ENCODE measurements at regions not wholly inside any gene's neighbourhood (a gene's known extent, or its start where the extent isn't known, plus 50 kb on each side); places are given as distances from the start of the nearest gene placed in this dataset.
A peak's percentile ranks its signal among the peaks of the same experiment; 100 is the strongest.
"Not testable (repeated sequence)": the region's sequence is repeated elsewhere in the genome, so short reads cannot be mapped to it uniquely, and the experiment has no call there.

GRCh38 chr5:97234380-97234779, 51.3 kb upstream of the RIOK2 start:
- DNase-seq, result not testable (repeated sequence)

- DNase-seq, result no peak
These were observed 59.3 kb upstream of the RIOK2 start for GRCh38 chr5:97242341-97242740.

DNA sequence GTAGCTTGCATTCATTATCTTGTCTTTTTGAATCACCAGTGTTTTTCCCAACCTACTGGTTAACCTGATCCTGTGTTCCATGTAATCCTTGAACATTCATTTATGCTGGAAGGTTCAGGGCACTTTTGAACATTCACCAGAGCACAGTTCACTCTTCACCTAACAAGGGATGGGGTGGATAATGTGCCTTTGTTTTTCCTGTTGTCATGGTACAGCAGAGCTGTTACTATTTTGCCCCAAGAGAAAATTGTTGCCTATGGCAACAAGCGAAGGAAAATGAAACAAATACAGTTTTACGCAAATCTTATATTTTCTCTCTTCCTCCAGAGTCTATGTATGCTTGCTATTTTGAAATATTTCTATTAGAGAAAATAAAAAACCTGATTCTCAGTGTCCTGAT, 60.3 kb upstream of the RIOK2 start:
- no peak for DNase-seq

DNA sequence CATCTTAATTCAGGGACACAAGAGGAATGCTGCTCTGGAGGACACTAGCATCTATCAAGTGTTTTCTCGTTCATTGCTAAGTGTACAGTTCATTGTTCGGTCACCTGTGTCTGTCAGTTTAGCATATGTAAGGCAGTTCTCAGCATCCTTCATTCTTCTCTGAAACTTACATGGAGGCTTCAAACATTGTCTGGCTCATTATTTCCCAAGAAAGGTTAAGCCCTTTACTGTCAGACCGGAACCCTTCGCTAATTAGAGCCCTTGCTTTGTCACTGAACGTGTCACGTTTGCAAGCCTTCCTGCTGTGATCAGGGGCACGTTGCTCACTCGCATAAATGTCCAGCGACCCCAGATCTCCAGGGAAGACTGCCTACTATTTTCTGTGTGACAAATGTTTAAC, 62.3 kb upstream of the RIOK2 start:
- peak; percentile 1 for DNase-seq

- no peak for DNase-seq
These were observed 67.1 kb upstream of the RIOK2 start for GRCh38 chr5:97250113-97250512.

DNA sequence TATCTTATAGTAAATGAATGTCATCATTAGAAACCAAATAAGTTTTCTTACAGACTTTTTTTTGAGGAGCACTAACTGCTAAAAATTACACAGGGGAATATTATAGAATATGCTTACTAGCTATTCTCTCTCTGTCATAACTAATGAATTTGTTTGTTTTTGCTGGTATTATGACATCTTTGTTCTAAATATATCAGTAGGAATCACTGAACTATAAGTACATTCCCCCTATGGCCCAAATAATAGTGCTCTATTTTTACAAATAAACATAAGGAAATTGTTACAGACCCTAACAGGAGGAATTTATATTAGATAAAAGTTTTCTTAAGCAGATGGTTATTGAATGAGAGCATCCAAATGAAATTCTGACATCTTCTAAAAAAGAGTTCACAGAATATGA, 83.0 kb upstream of the RIOK2 start:
- DNase-seq, result no peak

- no peak for DNase-seq
These were observed 83.5 kb upstream of the RIOK2 start for GRCh38 chr5:97266576-97266975.

DNA sequence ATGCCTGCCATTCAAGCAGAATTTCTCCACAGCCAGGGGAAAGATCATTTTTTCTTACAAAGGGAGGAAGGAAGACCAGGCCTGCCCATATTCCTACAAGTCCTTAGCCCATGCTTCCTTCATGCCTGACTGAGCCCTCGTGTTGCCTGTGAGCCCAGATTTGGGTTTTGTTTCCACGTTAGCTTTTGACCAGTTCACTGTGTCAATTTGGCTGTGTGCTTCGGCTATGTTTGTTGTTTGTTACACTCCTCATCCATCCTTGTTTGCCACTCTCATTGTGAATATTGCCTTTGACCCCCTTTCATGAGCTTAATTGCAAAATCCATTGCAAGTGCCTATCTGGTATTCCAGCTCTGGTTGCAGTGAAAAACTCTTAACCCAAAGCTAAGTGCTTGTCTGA, 84.7 kb upstream of the RIOK2 start:
- DNase-seq, result no peak

DNA sequence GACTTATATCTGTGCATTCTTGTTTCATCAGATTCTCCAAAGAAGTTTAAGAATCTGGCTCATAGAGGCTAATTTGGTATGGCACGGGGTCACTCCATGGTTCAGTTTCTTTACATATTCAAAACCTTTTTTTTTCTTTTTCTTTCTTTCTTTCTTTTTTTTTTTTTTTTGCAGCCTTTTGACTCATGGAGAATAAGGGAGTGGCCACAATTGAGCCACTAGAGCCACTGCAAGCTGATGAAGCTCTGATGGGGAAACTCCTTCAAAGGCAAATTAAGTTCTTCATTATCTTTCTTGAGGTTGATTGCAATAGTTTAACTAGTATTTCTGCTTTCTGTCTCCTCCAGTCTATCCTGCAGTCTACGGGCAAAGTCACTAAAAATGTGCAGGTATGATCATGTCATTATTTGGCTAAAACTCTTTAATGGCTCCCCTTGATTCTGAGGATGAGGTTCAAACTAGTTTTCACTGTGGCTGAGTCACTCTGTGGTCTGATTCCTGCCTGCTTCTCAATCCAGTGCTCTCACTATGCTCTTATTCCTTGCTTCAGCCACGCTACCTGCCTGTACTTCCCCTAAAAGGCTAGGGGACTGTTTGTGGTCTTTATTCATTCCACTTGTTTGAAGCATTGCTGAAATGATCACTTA, 93.5 kb upstream of the RIOK2 start:
- DNase-seq, result no peak

DNA sequence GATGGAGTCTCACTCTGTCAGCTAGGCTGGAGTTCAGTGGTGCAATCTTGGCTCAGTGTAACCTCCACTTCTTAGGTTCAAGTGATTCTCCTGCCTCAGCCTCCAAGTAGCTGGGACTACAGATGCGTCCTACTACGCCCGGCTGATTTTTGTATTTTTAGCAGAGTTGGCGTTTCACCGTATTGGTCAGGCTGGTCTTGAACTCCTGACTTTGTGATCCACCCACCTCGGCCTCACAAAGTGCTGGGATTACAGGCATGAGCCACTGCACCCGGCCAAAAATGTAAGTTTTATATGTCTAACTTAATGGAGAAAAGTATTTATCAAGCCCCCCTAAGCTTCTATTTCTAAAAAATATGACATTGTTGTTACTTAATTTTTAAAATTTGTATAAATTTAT, 98.2 kb upstream of the RIOK2 start:
- no peak for DNase-seq

GRCh38 chr5:97297063-97297703, 114.1 kb upstream of the RIOK2 start:
- DNase-seq, result peak; percentile 0

GRCh38 chr5:97297704-97298091, 114.7 kb upstream of the RIOK2 start:
- DNase-seq, result no peak

GRCh38 chr5:97301181-97301580, 118.1 kb upstream of the RIOK2 start:
- not testable (repeated sequence) for DNase-seq

GRCh38 chr5:97338729-97339128, 155.7 kb upstream of the RIOK2 start:
- no peak for DNase-seq

DNA sequence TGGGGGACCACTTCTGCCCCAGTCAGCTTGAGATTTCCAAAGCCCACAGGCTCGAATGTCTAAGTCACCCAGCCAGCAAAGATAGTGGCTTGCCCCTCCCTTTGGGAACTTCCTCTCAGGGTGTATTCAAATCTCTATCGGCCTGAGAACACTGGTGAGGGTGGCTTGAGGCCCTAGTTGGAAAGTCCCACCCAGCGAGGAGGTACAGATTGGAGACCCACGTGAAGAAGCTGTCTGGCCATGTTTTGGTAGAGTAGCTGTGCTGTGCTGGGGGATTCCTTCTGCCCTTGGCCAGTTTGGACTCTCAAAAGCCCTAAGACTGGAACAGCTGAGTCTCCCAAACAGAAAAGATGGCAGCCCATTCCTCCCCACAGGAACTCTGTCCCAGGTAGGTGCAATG, 172.7 kb upstream of the RIOK2 start:
- DNase-seq, result no peak

DNA sequence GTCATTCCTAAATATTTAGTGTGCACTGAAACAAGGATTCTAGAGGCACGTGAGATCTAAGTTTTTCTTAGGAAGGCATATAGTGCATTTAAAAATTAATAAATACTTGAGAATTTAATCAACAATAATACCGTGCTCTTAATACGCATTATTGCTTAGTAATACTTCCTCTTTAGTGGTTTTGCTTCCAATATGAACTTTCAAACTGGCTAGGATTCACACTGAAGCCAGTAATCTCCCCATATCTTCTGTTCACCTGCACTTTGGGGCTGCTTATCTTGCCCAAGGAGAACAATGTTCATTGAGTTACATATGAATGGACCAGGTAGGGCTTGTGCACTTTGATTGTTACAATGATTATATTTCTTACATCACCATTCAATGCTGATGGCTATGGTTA, 180.5 kb upstream of the RIOK2 start:
- DNase-seq, result no peak

DNA sequence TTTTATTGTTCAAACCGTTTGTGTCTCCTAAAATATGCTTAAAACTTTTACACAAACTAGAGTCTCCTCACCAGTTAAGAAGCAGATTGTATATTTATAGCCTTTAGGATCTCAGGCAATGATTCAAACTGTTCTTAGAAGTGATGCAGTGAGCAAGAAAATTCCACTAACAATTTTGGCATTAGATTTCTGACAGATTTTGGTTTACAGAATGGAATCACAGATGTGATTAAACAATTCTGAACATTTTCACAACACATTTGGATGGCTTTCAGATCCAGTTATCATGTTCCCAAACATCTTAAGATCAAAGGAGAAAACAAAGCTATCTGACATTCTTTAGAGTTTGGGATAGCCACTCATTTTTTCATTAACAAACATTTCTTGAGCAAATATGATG, 181.7 kb upstream of the RIOK2 start:
- no peak for DNase-seq

GRCh38 chr5:97365163-97365845, 182.3 kb upstream of the RIOK2 start:
- no peak for DNase-seq

- DNase-seq, result no peak
These were observed 182.9 kb upstream of the RIOK2 start for GRCh38 chr5:97365918-97366317.

- DNase-seq, result no peak
These were observed 192.9 kb upstream of the RIOK2 start for GRCh38 chr5:97375959-97376358.

- DNase-seq, result no peak
These were observed 194.5 kb upstream of the RIOK2 start for GRCh38 chr5:97377582-97377981.

GRCh38 chr5:97383996-97384395, 200.9 kb upstream of the RIOK2 start:
- no peak for DNase-seq

DNA sequence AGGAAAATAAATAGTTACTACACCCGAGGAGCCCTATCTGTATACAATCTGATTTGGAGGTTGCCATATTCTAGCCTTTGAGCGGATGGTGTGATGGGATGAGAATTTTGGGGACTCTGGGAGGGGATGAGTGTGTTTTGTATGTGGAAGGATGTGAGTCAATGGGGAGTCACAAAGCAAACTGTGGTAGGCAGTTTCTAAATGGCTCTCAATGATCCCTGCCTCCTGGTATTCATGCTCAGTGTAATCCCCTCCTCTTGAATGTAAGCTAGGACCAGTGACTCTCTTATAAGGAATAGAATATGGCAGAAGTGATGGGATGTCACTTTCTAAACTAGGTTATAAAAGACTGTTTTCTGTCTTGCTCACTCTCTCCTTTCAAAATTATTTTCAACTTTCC, 205.7 kb upstream of the RIOK2 start:
- DNase-seq, result no peak

DNA sequence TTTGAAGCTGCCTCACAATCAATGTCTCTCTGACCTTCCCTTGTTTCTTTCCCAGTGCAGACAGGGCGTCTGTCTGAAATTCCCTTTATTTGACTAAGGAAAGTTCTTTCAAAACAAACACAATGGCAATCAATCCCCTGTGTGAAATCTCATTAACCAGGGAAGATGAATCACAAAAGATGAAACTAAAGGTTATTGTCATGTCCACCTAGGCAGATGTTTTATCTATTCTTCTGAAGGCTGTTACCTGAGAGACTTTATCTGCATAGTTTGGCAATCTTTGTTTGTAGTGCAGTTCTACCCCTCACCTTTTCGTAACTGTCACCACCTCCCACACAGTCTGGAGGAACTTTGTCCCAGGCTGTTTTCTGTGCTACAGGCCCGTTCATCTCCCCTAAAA, 217.5 kb upstream of the RIOK2 start:
- no peak for DNase-seq

DNA sequence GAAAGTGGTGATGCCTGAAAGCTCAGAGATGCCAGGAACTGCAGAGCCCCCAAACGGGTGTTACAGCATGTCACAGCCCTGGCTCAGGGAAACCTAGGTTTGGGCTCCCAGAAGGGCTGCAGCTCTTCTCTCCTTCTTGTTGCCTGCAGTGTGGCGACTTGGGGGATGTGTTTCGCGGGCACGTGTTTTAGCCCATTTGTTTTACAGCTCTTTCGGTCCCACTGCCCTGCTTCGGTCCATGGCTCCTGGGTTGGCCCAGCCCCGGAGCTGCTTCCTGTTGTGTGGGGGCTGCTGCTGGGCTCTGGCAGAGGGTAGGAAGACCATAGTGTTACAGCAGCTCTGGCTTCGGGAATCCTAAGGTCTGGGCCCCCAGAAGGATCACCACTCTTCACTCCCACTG, 222.9 kb upstream of the RIOK2 start:
- no peak for DNase-seq
